ENCODE measurements at regions not wholly inside any gene's neighbourhood (a gene's known extent, or its start where the extent isn't known, plus 50 kb on each side); places are given as distances from the start of the nearest gene placed in this dataset.
A peak's percentile ranks its signal among the peaks of the same experiment; 100 is the strongest.

DNA sequence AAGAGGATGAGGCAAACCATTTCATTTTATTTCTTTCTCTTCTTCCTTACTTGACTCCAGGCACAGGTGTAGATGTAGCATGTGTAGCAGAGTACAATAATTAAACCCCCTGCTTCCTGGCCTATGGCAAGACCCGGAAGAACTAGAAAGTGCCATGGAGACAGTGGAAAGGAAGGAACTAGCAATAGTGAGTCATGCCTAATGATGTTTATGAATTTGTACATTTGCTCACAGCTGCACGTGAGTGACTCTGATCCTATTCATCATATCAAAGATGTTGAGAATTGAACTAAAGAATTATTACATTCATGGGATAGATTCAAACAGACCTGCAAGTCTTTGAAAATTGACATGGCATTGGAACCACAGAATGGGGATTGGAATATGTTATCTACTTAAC is 2233.9 kb upstream of the TENM3 start:
- Histone ChIP-seq H3K9me3 (no peaks in the 10 kb centered on the region), H3K4me3 (no peak overlapping the region), H3K36me3 (no peaks in the 10 kb centered on the region), H3K27me3 (no peaks in the 10 kb centered on the region)
- DNase-seq = no peak

DNA sequence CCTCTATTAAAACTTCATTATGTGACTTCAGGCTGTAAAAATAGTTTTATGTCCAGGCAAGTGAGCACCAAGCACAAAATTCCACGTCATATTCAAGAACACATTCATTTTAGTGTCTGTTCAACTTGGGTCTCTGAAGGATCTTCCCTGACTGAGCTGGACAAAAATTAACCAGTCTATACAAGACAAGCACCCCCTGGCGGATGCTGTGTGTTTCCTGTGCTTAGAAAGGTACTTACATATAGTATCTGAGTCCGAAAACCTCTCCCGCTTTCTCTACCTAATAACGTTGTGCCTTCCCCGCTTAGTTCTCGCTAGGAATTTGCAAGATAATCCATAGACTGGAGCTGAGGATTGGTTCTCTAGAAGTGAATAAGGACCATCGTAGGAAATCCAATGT is 2214.5 kb upstream of the TENM3 start:
- H3K4me3 ChIP-seq = no peak overlapping the region
- H3K9me3 ChIP-seq = no peaks in the 10 kb centered on the region
- H3K27me3 ChIP-seq = no peaks in the 10 kb centered on the region
- DNase-seq = peak; percentile 5
- no peaks in the 10 kb centered on the region for H3K36me3 ChIP-seq

DNA sequence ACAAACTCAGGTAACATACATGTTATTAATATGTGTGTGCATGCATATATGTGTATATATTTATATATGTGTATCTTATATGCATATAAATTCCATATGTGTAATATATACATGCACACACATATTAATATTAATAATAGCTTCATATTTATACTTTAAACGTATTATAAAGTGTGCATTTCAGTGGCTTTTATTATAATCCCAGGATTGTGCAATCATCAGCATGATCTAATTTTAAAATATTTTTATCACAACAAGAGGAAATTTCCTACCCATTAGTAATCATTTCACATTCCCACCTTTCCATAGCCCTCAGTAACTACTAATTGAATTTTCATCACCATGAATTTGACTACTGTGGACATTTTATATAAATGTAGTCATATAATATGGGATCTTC is 2211.9 kb upstream of the TENM3 start:
- Histone ChIP-seq H3K4me3 (no peak overlapping the region), H3K36me3 (no peaks in the 10 kb centered on the region), H3K9me3 (no peaks in the 10 kb centered on the region), H3K27me3 (no peaks in the 10 kb centered on the region)
- no peak for DNase-seq

DNA sequence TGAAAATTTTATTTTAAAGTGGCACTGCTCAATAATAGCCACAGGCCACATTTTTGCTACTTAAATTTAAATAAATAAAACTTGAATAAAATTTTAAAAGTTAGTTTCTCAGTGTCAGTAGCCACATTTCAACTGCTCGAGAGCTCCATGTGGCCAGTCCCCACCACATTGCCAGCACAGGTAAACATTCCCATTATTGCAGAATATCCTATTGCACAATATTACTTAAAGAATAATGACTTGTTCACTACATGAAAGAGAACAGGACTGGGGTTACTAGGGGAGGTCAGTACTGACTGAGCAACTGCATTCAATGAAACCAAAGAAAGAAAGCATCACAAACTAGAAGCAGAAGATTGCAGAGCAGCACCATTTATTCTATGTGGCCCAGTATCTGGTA is 2201.6 kb upstream of the TENM3 start:
- DNase-seq = no peak
- no peaks in the 10 kb centered on the region for H3K27me3 ChIP-seq
- H3K4me3 ChIP-seq = no peak overlapping the region

DNA sequence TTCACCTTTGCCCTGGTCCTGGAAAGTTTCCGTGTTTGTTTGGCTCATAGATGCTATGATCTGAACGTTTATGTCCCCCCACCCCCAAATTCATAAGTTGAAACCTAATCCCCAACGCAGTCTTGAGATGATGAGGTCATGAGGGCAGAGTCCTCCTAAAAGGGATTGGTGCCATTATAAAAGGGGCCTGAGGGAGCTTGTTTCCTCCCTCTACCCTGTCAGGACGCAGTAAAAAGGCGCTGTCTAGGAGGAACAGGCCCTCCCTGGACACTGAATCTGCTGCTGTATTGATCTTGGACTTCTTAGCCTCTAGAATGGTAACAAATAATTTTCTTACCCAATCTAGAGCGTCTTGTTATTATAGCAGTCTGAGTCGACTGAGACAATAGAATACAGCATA is 2190.6 kb upstream of the TENM3 start:
- H3K4me3 ChIP-seq = no peak overlapping the region
- no peaks in the 10 kb centered on the region for H3K9me3 ChIP-seq
- no peaks in the 10 kb centered on the region for H3K36me3 ChIP-seq
- DNase-seq = no peak
- H3K27me3 ChIP-seq = 0 out of 2 replicates have a peak, but pooled peaks cover 3% of the 10 kb centered on the region

More for the DNA sequence above, 2201.6 kb upstream of the TENM3 start:
- Histone ChIP-seq H3K36me3 (no peaks in the 10 kb centered on the region), H3K9me3 (no peaks in the 10 kb centered on the region)

DNA sequence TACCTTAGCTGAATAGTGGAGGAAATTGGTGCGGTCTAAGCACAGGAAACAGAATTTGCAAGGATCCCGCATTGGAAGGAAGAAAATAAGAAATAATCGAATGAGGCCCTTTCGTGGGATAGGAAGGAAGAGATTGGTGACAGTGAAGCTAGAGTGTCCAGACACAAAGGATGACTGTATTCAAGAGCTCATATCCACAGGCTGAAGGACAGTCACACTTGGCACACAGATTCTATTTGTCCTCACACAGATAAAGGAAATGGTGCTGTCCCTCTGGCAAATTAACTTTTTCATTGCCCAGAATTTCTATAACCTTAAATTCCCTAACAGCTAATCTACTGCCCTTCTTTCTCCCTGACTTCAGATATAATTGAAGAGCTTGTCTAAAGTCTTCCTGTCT is 2188.9 kb upstream of the TENM3 start:
- H3K27me3 ChIP-seq = peaks cover 4% of the 10 kb centered on the region; the same call in 1 of the 2 replicates
- no peak for DNase-seq
- no peaks in the 10 kb centered on the region for H3K36me3 ChIP-seq
- H3K9me3 ChIP-seq = no peaks in the 10 kb centered on the region
- H3K4me3 ChIP-seq = no peak overlapping the region

DNA sequence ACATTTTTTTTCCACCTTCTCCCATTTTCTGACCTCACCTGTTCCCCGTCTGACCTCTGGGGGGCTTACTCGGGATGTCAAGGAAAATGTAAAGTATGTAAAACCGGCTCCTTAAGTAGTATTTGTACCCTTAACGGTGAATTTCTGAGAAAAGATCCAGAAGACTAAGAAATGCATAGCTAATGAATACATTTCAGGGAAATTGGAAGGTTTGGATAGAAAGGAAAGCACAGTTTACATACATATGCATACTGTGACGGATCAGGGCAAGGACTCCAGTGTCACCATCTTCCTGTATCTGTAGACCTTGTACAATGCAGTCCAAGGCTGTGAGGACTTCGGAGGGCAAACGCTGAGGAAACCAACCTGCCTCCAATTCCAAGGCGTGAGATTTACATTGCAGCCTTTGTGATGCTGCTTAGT is 2185.9 kb upstream of the TENM3 start:
- Histone ChIP-seq H3K4me3 (no peak overlapping the region), H3K36me3 (no peaks in the 10 kb centered on the region), H3K9me3 (no peaks in the 10 kb centered on the region), H3K27me3 (peaks cover 15% of the 10 kb centered on the region)
- DNase-seq = no peak

DNA sequence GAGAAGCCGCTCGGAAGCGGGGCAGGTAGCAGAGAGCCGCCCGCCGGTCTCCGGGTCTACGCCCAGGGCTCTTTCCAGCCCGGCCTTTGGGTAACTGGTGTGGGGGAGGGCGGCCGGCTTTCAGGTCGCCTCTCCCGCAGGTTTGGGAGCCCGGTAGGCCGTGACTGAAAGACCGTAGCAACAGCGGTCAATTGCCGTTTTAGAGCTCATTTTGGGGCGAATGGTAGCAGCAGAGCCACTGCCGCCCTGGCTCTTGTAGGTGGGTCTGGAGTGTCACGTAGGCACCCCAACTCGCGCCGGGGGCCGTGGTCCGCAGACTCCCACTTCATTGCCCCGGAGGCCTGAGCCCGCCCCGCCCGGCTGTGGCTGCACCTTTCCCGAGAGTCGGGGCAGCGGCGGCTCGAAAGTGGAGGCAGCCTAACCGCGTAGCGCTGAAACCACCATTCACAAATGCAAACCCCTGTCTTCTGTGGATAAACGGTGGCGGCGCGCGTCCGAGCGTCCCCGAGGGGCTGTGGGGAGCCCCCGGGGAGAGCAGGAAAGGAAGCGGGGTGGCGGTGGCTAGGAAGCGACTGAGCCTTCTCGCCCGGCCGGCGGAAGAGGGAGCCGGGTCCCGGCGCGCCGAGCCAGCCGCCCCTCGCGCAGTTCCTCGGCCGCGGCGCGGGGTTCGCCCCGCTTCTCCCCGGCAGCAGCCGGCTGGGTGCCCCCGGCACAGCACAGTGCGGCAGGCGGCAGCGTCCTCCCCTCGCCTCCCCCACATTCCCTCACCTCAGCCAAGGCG is 2185.1 kb upstream of the TENM3 start:
- Histone ChIP-seq H3K9me3 (no peaks in the 10 kb centered on the region), H3K36me3 (no peaks in the 10 kb centered on the region), H3K27me3 (peaks cover 20% of the 10 kb centered on the region), H3K4me3 (peak overlapping the region; percentile 33)
- peak; percentile 4 for DNase-seq

DNA sequence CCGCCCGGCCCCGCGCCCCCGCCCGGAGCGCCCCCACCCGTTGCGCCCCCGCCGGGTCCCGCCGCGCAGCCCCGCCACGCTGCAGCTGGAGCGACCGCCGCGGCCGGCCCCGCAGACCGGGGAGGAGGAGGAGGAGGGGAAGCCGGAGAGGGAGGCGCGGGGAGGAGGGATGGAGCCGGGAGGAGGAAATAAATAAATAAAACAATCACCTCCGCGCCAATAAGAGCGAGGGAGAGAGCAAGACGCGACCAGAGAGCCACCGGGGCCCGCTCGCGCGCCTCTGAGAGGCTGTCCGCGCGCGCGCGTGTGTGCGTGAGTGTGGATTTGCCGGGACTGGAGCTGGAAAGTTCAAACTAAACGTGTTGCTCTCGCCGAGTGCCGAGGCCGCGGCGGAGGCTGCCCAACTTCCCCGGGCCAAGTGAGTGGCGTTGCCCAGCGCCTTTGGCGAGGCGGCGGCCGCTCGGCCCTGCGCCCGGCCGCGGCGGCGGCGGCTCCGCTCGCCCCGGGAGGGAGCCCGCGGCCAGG is 2184.4 kb upstream of the TENM3 start:
- H3K9me3 ChIP-seq = no peaks in the 10 kb centered on the region
- peak overlapping the region; percentile 41 for H3K4me3 ChIP-seq
- no peaks in the 10 kb centered on the region for H3K36me3 ChIP-seq
- peaks cover 20% of the 10 kb centered on the region for H3K27me3 ChIP-seq
- DNase-seq = peak; percentile 48

DNA sequence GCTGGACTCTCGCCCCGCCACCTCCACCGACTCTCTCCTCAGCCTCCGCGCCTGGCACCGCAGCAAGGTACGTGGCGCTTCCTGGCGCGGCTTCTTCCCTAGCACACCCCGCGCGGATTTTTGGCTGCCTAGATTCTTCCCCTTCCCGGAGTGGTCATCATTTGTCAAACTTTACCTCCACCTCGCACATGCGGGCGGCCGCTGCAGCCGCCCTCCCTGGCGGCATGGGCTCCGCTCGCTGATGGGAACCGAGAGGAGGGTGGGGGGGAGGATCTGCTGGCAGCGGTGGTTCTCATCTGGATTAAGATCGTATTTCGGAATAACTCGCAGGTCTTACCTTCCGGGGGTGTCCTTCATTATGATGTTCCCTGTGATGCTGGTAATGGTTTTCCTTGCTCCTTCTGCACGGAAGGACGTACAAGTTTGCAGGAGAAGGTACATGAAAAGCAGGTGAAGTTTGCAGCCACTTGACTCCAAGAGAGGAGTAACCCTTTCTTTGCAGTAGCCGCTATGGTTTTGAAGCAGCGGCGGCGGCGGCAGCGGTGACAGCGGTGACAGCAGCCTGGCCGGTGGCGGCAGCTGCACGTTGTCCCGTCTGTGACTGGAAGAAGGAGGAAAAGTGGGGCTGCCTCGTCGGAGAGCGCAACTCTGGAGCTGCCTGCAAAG is 2183.9 kb upstream of the TENM3 start:
- Histone ChIP-seq H3K4me3 (peak overlapping the region; percentile 19), H3K9me3 (no peaks in the 10 kb centered on the region), H3K36me3 (no peaks in the 10 kb centered on the region), H3K27me3 (peaks cover 20% of the 10 kb centered on the region)
- DNase-seq = no peak

DNA sequence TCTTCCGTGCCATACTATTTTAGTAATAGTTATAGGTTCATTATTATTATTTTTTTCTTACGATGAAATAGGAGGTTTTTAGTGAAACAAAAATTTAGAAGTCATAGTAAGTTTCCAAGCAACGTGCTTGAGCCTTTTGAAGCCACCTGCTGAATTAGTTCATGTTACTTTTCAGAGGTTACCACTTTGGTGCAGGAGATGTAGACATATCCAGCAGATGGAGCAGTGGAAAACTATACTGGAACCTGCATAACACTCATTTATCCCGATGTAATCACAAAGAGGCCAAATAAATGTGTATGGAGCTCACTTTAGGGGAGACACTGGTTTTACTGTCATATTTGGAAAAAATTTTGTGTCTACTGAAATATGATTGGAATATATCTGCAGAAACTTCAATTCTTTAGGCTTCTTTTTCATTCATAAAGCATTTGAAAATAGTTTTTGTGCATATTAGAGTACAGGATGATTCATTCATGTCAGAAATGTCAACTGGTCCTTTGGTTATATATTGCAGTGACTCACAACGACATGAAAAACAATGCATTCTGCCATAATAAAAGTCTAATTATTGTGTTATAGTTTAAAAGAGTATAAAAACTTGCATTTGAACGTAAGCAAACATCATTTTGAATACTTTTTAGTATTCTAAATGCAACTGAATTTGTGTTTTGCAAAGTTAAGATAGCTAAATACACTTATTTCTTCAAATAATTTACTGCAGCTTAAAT is 2182.9 kb upstream of the TENM3 start:
- H3K4me3 ChIP-seq = no peak overlapping the region
- DNase-seq = no peak
- H3K27me3 ChIP-seq = peaks cover 20% of the 10 kb centered on the region

DNA sequence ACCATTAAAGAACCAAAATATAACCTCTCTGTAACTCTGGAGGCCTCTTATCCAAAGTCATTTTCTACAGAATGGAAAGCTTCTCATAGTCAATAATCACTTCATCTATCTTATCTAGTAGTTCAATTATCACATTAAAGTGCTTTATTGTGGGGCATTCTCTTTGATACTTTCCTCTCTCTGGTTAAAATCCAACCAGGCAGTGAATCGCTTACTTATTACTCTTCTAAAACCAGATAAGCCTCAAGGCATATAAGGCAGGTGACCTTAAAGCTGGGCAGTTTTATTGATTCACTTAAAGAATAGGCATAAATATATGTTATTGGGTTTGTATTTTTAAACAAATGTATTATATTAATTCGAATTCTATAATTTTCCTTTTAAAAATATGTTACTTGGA is 2162.1 kb upstream of the TENM3 start:
- Histone ChIP-seq H3K36me3 (no peaks in the 10 kb centered on the region), H3K4me3 (no peak overlapping the region), H3K27me3 (no peaks in the 10 kb centered on the region), H3K9me3 (no peaks in the 10 kb centered on the region)
- DNase-seq = no peak

More for the DNA sequence above, 2182.9 kb upstream of the TENM3 start:
- no peaks in the 10 kb centered on the region for H3K9me3 ChIP-seq
- H3K36me3 ChIP-seq = no peaks in the 10 kb centered on the region

DNA sequence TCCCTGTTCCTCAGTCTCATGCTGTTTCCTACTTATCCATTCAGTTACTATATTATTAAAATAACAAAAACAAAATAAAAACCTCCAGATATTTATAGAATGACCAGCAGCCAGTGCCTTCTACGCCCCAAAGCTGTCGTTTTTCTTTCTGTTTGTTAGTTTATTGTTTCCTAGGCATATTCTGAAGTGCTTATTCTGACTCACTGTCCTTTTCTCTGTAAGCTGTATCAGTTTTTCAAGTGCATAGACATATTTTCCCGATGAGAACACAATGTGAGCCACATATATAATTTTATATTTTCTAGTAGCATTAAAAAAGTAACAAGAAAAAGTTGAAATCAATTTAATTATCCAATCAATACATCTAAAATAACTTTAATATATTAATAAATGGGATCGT is 2158.6 kb upstream of the TENM3 start:
- DNase-seq = no peak
- Histone ChIP-seq H3K36me3 (no peaks in the 10 kb centered on the region), H3K4me3 (no peak overlapping the region), H3K9me3 (no peaks in the 10 kb centered on the region), H3K27me3 (no peaks in the 10 kb centered on the region)

DNA sequence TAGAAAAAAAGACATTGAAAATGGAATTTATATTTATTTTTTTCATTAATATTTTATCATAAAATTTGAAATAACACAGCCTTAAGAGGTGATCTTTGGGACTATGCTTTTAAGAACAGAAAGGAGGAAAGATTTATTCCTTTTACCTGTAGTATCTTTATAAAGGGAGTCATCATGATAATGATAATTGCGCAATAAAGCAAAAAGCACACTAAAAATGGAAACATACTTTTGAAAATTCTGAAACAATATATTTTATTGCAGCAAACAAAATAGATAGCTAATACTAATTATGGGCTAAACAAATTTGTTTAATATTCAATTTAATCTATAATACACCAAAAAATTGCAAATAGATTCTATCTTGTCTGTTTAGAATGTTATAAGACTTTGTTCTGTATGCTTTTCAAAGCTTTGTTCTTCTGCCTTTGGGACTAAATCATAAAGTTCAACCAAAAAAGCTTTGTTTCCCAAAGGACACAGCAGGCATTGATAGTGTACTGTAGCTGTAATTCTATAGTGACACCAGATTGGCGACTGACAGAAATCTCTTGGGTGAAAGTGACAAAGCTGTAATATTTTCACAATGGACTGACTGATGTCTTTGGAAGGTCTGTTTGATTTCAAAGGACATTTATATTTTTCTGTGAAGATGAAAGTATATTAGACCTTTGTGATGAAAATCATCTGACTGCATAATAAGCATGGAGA is 2156.6 kb upstream of the TENM3 start:
- no peak for DNase-seq
- H3K36me3 ChIP-seq = no peaks in the 10 kb centered on the region
- H3K27me3 ChIP-seq = no peaks in the 10 kb centered on the region
- no peak overlapping the region for H3K4me3 ChIP-seq
- H3K9me3 ChIP-seq = no peaks in the 10 kb centered on the region

DNA sequence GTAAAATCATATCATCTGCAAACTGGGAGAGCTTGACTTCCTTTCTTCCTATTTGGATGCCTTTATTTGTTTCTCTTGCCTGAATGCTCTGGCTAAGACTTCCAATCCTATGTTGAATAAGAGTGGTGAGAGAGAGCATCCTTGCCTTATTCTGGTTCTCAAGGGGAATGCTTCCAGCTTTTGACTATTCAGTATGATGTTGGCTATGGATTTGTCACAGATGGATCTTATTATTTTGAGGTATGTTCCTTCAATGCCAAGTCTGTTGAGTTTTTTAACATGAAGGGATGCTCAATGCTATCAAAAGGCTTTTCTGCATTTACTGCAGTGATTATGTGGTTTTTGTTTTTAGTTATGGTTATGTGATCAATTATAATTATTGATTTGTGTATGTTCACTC is 2144.6 kb upstream of the TENM3 start:
- no peak for DNase-seq
- H3K27me3 ChIP-seq = no peaks in the 10 kb centered on the region
- H3K4me3 ChIP-seq = no peak overlapping the region
- no peaks in the 10 kb centered on the region for H3K9me3 ChIP-seq
- no peaks in the 10 kb centered on the region for H3K36me3 ChIP-seq

DNA sequence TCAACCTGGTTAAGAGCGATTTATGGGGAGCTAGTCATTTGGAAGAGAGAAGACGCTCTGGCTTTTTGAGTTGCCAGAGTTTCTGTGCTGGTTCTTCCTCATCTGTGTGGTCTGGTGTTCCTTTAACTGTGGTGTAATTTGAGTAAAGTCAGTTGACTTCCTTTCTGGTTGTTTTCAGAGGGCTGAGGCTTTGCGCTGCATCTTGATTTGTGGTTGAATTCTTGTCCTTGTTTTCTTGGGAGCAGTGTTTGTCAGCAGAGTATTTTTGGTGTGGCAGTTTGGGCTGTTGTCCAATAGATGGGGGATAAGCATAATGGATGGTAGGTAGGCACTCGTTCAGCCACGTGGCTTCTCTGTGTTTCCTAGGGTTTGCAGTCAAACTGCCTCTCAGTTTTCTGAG is 2143.2 kb upstream of the TENM3 start:
- Histone ChIP-seq H3K36me3 (no peaks in the 10 kb centered on the region), H3K27me3 (no peaks in the 10 kb centered on the region), H3K4me3 (no peak overlapping the region), H3K9me3 (no peaks in the 10 kb centered on the region)
- no peak for DNase-seq

Measured in MG63 (cell line).